SH-SY5Y (cell line): ENCODE measurements at regions not wholly inside any gene's neighbourhood (a gene's known extent, or its start where the extent isn't known, plus 50 kb on each side); places are given as distances from the start of the nearest gene placed in this dataset.

ENCODE experiments used
- GATA2 ChIP-seq: IDR thresholded peaks from 2 replicates; pipeline ENCODE4 v1.6.1; 2011; ENCODE audit warnings: mild to moderate bottlenecking, low read depth, low read length
- GATA3 ChIP-seq: IDR thresholded peaks from 2 replicates; pipeline ENCODE4 v1.6.1; 2011; ENCODE audit warnings: low read depth, mild to moderate bottlenecking, low read length, moderate library complexity

- TF ChIP-seq GATA2 (no peak), GATA3 (no peak)
These were observed 112.7 kb upstream of the CTBP2 start for GRCh38 chr10:125273023-125273422.
